RKO (cell line): ENCODE measurements at regions not wholly inside any gene's neighbourhood (a gene's known extent, or its start where the extent isn't known, plus 50 kb on each side); places are given as distances from the start of the nearest gene placed in this dataset.
A peak's percentile ranks its signal among the peaks of the same experiment; 100 is the strongest.

ENCODE experiments used
- DNase-seq: peaks from one replicate; pipeline ENCODE4 v3.0.0-alpha.2; 2016; ENCODE audit warnings: low spot score

DNA sequence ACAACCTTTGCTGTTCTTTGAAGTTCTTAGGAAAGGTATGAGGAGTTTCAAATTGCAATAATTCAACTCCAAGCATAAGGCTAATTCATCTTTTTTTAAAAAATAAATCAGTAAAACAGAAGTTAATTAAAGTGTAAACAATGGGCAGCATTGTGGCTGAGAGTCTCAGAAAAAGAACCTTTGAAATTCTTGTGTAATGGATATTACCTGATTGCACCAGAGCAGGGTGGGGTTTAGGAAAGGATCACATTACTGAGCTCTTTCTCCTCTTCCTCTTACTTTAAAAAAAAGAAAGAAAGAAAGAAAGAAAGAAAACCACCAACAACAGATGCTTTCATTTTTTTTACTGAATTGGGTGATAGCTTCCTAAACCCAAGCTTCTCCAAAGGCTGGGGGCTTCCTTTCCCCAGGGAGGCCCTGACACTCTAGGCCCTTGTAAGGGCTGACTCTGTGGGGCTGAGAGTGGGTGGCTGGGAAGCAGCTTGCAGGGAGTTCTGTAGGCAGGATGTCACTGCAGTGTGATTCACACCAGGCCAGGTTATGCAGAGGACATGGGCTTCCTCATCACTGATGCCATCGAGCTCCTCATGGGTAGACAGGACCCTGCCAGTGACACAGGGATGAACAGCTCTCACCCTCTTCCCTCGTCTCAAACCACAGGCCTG is 564.5 kb downstream of the FGF9 start:
- peak; percentile 30 for DNase-seq

DNA sequence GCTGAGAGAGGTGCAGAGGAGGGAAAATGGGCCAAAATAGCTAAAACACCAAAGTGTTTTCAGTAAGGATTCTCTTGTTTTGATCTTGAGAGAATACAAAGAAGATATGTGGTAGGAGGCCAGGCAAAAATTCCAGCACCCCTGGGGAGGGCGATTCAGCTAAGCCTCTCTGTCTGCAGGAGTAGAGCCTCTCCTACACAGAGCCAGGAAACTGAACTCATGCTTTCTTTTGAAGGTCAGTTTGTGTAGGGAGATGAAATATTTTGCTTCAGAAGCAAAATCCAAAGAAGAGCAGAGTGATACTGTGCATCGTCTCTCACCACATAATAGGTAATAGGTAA is 565.0 kb downstream of the FGF9 start:
- no peak for DNase-seq

DNA sequence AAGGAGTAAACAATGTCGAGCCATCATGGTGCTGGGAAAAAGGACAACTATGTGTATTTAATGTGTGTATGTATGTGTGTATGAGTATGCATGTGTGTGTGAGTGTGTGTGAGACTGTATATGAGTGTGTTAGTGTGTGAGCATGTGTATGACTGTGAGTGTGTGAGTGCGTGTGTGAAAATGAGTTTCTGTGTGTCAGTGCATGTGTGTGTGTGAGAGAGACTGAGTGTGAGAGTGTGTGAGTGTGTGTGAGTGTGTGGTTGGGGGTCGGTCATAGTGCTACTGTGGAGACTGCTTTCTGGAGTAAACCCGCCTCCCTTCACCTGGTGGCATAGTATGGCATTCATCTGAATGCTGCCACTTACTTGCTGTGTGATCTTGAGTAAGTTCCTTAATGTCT is 567.4 kb downstream of the FGF9 start:
- no peak for DNase-seq

DNA sequence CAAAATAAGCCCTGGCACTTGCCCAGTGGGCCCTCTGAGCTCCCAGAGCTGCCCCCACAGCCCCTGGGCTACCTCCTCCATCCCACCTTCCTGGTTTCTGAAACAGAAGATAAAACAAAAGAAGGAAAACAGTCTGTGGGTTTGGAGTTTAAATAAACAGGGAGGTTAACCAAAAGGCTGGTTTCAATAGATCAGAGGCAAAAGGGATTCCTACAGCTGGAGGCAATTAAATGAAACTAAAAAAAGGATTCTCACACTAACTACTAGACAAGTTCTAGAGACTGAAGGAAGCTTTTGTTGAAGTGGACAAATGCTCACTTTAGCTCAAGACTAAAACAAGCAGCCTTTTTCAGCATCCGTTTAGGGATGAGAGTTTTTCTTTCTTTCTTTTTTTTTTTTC is 569.8 kb downstream of the FGF9 start:
- DNase-seq, result no peak

DNA sequence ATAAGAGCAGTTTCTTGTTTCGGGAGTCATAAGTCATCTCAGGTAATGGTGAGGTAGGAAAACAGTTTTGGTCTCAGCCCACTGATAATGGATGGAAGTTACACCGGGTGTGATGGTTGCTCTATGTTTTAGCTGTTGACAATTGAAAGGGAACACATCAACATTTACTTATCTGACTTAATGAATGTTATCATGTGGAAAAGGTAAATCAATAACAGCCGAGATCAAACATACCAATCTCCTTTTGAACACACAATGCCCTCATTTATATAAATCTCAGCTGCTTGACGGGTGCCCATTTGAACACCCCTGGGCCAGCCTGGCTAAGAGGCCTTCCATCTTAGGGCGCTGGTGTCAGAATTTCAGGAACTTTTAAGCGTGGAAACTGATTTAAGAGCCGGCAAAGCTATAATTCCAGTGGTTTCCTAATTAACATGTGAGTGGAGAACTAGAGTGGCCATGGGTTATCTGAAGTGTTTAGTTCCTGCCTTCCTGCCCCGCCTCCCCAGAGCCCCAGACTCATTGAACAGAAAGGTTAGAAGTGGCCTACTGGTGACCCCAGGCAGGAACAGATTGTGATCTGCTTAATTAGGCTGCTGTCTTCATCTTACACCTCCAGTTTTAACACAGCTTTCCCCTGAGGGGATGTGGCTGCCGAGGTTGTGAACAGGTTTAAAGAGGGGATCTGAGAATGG is 572.7 kb downstream of the FGF9 start:
- DNase-seq, result no peak

DNA sequence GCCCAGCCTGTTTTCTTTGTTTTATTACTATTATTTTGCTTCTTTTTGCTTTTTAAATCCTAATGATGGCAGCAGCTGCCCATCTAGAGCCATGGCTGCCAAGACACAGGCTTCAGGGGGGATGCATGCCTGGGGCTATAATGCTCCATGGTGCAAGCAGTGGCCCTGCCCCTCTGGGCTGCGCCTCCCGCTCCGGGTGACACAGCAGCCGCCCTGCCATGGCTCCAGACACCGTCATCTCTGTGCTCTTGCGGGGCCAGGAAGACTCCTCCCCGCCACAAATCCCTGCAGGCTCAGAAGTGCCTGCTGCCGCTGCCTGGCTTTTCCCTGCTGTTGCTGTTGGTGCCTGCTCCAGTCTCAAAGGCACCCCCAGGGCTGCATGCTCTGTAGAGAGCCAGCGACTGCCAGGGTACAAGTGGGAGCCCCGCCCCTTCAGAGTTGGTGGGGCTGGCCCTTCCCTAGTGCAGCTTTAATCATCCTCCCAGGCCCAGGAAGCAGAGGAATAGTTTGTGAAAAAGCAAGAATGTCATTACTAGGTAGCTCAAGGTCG is 581.5 kb downstream of the FGF9 start:
- DNase-seq, result no peak

DNA sequence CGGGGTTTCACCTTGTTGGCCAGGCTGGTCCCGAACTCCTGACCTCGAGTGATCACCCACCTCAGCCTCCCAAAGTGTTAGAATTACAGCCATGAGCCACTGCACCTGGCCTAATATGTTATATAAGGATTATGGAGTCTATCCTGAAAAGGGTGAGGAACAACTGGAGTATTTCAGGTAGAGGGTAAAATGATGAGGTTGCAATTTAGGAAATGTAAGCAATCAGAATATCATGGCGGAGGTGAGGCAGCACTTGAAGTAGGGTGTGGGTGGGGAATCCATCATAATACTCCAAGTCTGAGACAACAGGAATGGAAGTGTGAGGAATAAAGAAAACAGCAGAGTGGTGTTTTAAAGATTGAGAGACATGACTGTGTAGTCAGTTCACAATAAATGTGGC is 582.2 kb downstream of the FGF9 start:
- no peak for DNase-seq

DNA sequence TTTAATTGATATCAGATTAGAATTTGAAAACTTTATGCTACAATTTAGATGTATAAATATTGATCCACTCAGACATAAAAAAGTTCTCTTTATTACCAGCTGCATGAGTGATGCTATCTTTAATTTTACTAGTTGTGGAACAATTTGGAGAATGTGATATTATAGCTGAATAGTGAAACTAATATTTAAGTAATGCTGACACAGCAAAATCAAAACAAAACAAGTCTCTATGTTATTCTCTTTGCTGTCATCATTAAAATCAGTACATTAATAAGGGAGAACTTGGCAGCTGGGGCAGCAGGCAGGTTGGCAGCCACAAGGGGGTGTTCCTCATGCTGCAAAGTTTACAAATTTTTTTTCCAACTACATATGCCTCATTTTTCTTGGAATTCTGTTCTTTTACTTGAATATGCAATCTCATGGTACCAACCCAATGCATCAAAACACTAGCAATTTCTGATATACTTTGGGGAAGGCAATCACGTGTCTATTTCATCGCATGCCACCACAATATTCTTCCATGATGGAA is 585.3 kb downstream of the FGF9 start:
- peak; percentile 16 for DNase-seq

DNA sequence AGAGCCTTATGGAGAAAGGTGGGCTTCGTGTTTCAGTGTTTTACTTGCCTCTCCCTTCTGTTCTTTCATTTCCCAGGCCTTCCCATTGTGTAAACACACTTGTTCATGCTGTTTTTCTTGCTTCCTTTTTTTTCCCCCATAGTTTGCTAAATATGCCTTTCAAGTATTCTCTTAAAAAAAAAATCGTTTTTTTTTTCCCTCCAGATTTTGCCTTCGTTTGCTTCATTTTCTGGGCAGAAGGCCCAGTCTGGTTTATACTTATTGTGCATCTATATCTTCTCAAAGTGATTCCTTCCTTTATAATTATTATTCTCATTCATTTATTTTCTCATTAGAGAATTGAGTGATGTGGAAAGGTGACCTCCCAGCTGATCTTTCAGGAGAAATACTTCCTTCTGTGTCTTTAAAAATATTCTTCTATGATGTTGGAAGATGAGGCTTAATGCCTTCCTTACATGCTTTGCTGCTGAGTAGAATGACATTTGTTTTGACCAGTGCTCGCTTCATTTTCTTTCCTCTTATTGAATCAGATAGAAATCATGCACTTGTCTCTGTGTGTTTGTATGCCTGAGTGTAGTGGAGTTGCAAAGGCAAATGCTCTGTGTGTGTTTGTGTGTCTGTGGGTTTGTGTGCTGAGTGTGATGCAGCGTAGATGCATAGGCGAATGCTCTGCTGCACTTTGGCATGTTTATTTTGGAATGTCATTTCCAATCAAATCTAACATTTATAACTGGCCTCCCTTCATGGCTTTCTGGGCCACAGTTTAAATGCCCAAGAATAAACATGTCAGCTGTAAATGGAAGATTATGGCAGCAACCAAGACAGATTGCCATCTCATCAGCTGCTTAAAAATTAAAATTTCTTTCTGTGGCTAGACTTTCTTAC is 591.4 kb downstream of the FGF9 start:
- DNase-seq, result no peak

DNA sequence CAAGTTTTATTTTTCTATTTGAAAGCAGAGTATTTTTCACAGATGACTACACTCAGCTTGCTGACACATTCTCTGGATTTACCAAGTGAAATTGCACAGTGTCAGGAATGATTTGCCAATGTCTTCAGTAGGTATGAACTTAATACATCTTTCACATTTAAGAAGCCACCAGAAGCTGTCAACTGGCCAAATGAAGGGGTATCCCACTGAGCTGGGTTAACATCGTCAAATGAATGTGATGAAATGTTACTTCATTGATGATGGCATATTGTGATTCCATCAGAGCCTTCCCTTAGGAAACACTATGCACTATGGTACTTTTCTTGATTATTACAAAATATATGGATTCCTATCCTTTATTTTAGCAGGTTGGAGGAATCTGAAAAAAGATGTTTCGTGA is 592.3 kb downstream of the FGF9 start:
- DNase-seq, result no peak

DNA sequence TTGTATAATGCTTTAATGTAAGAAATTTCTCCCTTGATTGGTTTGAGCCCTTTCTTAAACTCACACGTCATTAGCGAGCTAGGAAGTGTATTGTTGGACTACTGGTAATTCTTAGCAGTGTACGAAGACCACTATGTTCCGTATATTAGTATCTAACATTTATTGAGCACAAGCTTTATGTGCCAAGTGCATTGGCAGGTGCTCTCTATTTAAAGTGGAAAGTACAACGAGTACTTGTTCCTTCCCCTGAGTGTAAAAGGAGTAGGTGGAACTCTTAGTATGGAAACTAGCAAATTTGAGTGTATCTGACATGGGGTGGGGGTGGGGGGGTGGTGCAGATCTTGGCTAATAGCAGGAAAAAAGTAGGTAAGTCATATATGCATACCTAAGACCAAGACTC is 594.7 kb downstream of the FGF9 start:
- DNase-seq, result no peak

DNA sequence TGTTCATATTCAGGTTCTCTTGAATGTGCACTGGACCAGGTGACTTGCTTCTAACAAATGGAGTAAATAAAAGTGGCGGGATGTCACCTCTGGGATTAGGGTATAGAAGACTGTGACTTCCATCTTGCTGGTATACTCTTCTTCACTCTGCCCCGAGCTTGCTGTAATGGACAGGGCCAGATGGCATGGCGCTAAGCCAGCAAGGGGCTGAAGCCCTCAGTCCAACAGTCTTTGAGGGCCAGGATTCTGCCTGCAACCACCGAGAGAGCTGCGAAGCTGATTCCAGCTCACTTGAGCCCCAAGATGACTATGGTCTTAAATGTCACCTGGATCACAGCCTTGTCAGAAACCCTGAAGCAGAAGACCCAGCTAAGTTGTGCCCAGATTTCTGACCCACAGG is 600.0 kb downstream of the FGF9 start:
- no peak for DNase-seq

DNA sequence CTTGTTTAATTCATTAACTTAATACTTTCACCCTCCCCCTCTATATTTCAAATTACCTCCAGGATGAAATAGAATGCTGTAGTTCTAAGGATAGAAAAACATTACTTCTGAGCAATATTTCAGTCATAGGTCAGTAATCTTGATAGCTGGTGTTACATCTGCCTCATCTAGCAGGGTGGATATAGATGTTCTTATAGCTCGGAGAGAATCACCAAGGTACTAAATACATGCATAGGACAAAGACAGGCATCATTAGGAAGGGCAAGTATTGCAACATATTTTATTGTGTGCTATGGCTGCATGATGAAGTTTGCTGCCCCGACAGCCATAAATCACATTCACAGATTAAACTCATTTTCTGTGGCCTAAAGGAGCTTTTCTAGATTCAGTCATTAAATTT is 601.0 kb downstream of the FGF9 start:
- no peak for DNase-seq

DNA sequence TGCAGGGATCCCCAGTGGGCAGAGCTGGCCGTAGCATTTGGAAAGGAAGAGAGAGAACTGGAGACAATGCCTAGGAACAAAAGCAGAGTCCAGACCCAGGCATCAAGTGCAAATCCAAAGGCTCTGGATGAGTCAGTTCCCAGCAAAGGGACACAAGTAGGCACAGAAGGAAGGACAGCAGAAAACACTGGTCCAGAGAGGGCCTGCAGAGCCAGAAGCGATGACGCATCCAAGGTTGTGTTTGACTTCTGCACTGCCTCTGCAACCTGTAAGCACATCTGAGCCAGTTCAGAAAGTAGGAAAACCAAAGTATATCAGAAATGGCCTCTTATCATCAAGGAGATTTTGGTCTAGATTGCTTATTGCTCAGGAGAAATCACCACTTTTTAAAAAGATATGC is 604.5 kb downstream of the FGF9 start:
- DNase-seq, result no peak

DNA sequence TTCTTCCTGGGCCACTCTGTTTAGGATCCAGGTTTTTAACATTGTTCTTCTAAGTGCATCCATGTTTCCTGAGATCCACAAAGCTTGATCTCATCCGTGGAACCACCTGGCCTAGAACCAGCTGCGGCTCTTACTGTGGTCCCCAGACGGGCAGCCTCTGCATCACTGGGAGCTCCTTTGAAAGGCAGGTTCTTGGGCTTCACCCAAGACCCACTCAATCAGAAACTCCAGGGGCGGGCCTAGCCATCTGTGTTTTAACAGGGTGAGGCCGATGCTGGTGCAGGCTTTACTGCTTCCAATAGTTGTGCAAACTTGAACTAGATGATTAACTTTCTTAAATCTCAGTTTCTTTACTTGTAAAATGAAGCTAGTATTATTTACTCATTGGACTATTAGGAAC is 605.7 kb downstream of the FGF9 start:
- no peak for DNase-seq

DNA sequence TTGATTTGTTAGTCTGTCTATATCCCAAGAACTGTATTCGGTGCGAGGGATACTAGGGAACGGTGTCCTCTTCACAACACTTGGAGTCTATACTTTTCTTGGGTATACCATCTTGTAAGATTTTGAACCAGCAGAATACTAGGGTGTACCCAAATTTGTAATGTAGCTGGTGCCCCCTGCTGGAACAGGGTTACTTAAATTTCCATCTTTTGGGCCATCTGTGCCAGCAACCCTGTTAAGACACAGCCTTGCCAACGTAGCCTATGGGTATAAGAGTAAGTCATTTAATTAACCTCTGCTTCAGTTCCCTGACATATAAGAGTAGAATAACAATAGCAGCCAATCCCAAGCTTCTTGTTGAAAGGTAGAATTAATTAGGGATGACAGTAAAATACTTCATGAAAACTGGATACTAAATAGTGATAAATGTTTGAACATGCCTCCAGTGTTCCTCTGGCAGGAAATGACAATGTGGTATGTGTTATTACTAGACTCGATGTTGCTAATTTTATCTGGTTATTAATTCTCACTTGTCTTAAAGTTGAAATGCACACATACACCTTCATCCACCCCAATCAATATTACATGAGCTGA is 607.6 kb downstream of the FGF9 start:
- peak; percentile 35 for DNase-seq

DNA sequence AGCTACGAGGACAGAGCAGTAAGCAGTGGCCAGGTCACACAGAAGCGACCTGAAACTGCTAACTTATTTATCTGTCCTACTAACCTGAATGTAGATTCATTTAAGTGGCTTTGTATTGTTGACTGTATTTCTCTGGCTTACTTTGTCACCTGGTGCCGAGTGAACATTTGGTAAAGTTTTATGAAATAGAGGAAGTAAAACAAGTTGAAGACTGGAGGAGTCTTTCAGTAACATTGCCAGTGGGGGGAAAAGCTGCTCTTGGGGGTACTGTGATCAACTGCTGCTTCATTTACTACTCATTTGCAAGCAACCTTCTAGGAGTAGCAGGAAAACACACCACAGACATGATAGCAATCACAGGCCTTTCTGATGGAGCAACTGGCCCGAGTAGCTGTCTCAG is 615.0 kb downstream of the FGF9 start:
- no peak for DNase-seq

DNA sequence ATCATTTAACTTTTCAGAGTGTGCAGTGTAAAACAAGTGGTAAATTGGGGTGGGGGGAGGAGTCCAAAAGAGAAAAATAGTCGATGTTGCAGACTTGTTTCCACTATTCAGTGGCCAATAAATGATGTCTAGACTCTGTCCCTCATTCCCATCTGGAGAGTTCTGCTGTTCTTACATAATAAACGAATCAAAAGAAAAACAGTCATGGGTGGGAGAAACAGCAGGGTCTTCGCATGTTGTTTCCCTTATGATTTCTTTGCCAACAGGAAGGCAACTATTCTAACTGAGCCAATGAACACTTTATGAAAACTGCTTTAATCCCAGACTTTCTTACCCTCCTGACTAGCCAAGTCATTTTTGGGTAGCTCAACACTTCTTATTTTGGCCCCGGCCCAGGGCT is 615.5 kb downstream of the FGF9 start:
- DNase-seq, result no peak

DNA sequence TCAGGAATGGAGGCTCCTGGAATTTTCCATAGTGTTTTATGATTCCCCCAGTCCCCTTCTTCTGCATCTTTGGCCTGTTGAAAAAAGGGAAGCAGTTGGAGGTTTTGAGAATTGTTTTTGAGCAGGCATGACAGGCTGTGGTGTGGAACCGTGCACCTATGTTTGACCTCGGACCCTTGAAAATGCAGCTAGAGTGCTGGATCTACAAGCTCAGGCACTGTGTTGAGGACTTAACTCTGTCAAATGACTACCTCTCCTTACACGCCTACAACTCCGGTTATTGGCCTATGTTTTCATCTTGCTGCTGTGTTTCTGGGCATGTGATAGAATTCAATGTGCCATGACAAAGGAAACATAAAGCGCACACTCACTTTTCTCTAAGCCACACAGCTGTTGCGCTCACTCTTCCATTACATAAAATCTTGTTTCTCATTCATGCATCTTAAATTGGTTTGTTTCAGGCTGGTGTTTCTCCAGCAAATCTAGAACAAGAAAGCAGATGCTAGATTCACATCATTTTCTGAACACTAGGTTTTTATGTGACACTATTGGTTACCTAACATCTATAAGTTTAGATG is 616.6 kb downstream of the FGF9 start:
- no peak for DNase-seq

DNA sequence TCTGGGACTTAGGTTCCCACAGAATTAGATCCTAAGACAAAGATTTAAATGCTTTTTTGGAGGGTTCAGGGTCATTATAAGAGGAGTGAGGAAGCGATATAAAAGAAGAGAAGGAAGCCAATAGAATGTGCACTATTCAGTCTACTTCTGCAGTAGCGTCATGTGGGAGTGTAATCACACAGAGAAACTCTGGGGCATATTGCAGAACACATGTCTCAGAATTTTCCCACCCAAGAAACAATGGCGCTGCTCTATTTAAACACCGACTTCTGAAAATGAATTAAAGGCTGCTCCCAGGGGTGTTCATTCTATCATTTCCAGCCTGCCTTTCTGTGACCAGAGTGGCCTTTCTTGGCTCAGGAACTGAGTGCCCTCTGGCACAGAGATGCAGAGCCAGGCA is 617.6 kb downstream of the FGF9 start:
- no peak for DNase-seq

DNA sequence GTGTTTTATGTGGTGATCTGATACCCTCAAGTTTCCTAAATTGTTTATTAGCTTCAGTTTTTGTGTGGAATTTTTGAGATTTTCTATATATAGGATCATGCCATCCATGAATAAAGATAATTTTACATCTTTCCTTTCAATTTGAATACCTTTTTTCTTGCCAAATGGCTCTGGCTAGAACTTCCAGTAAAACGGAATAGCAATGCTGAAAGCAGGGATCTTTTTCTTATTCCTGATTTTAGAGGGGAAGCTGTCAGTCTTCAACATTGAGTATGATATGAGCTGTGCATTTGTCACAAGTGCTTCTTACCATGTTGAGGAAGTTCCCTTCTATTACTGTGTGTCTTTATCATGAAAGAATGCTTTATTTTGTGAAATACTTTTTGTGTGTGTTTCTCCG is 618.8 kb downstream of the FGF9 start:
- DNase-seq, result no peak

DNA sequence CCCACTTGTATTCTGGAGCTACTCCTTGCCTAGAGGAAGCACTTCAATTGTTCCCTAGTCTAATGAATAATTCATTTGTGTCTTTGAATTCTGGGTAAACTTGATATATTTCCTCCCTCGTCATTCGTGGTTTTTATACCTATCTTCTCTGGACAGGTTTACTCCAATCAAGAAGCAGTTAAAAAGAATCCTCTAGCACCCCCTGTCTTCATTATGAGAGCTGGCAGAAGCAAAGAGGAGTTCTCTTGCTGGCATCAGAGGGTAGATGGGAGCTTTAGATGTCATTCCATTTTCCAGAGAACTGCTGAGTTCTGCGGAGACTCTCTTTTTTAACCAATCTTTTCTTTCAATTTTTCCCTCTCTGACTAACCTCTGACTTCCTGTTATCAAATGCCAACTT is 627.7 kb downstream of the FGF9 start:
- no peak for DNase-seq
